ENCODE measurements at regions not wholly inside any gene's neighbourhood (a gene's known extent, or its start where the extent isn't known, plus 50 kb on each side); places are given as distances from the start of the nearest gene placed in this dataset.

DNA sequence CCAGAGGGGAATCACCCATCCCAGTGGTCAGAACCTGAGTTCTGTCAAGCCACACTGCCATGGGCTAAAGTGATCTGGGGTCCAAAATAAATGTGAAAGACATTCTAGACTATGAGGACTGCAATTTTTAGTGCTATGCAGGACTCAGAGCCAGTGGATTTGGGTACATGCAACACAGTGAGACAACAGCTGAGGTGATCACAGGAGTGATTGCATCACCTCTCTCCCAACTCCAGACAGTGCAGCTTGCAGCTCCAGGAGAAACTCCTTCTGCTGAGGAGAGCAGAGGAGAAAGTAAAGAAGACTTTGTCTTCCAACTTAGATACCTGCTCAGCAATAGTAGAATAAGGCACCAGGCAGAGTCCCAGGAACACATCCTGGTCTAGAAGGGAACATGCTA lies 682.0 kb upstream of the POT1 start:
- no peak for ATAC-seq (ENCODE audit: insufficient read depth, low FRiP score)
- Histone ChIP-seq H3K9me3 (ENCODE audit: control insufficient read depth in 4 of 4, insufficient read depth in 3 of 4, low read length in 3 of 4) (peaks cover 0 to 6% (median 2%) of the 10 kb centered on the region in 4 donors), H3K9ac (ENCODE audit: insufficient read depth in 1 of 2, low read length in 2 of 2) (no peak overlapping the region)

GRCh38 chr7:125606671-125607070 lies 677.0 kb upstream of the POT1 start:
- no peak overlapping the region for H3K4me3 ChIP-seq
- H3K9me3 ChIP-seq (ENCODE audit: control insufficient read depth in 4 of 4, insufficient read depth in 3 of 4, low read length in 3 of 4), result peaks cover 0 to 3% (median 1%) of the 10 kb centered on the region in 4 donors
- no peak overlapping the region for H3K9ac ChIP-seq (ENCODE audit: insufficient read depth in 1 of 2, low read length in 2 of 2)
- H3K4me1 ChIP-seq (ENCODE audit: control insufficient read depth in 5 of 5, insufficient read depth in 5 of 5, low read length in 5 of 5), result no peaks in the 10 kb centered on the region
- no peaks in the 10 kb centered on the region for H3K36me3 ChIP-seq (ENCODE audit: control insufficient read depth in 4 of 4, insufficient read depth in 4 of 4, low read length in 4 of 4)
- ATAC-seq (ENCODE audit: insufficient read depth, low FRiP score) (no peak), DNase-seq (no peak)
- 67% methylated on average over 3 of the region's 3 CpGs for WGBS, 2 donors
- no peak overlapping the region for H3K27ac ChIP-seq (ENCODE audit: low read depth in 1 of 2, low read length in 1 of 2)
- TF ChIP-seq, protein P1, sequence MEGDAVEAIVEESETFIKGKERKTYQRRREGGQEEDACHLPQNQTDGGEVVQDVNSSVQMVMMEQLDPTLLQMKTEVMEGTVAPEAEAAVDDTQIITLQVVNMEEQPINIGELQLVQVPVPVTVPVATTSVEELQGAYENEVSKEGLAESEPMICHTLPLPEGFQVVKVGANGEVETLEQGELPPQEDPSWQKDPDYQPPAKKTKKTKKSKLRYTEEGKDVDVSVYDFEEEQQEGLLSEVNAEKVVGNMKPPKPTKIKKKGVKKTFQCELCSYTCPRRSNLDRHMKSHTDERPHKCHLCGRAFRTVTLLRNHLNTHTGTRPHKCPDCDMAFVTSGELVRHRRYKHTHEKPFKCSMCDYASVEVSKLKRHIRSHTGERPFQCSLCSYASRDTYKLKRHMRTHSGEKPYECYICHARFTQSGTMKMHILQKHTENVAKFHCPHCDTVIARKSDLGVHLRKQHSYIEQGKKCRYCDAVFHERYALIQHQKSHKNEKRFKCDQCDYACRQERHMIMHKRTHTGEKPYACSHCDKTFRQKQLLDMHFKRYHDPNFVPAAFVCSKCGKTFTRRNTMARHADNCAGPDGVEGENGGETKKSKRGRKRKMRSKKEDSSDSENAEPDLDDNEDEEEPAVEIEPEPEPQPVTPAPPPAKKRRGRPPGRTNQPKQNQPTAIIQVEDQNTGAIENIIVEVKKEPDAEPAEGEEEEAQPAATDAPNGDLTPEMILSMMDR (IDR thresholded peaks at IDR 0.05; ENCODE audit: control extremely low read depth, extremely low read depth), result no peak
- H3K27me3 ChIP-seq (ENCODE audit: control insufficient read depth in 3 of 3, insufficient read depth in 3 of 3, low read length in 2 of 3), result no peaks in the 10 kb centered on the region

More for the DNA sequence above, 682.0 kb upstream of the POT1 start:
- H3K27me3 ChIP-seq (ENCODE audit: control insufficient read depth in 3 of 3, insufficient read depth in 3 of 3, low read length in 2 of 3), result no peaks in the 10 kb centered on the region
- DNase-seq, result no peak
- H3K4me1 ChIP-seq (ENCODE audit: control insufficient read depth in 5 of 5, insufficient read depth in 5 of 5, low read length in 5 of 5), result no peaks in the 10 kb centered on the region
- H3K36me3 ChIP-seq (ENCODE audit: control insufficient read depth in 4 of 4, insufficient read depth in 4 of 4, low read length in 4 of 4), result no peaks in the 10 kb centered on the region
- H3K4me3 ChIP-seq, result no peak overlapping the region
- TF ChIP-seq, protein P1 (IDR thresholded peaks at IDR 0.05; ENCODE audit: control extremely low read depth, extremely low read depth), result no peak
- H3K27ac ChIP-seq (ENCODE audit: low read depth in 1 of 2, low read length in 1 of 2), result no peak overlapping the region

- no peak overlapping the region for H3K4me3 ChIP-seq
- H3K36me3 ChIP-seq (ENCODE audit: control insufficient read depth in 4 of 4, insufficient read depth in 4 of 4, low read length in 4 of 4), result no peaks in the 10 kb centered on the region
- H3K9me3 ChIP-seq (ENCODE audit: control insufficient read depth in 4 of 4, insufficient read depth in 3 of 4, low read length in 3 of 4), result no peaks in the 10 kb centered on the region
- no peaks in the 10 kb centered on the region for H3K4me1 ChIP-seq (ENCODE audit: control insufficient read depth in 5 of 5, insufficient read depth in 5 of 5, low read length in 5 of 5)
- 72 to 77% methylated on average over 2 of the region's 2 CpGs for WGBS, 2 donors
- DNase-seq, result no peak
- H3K27me3 ChIP-seq (ENCODE audit: control insufficient read depth in 3 of 3, insufficient read depth in 3 of 3, low read length in 2 of 3), result no peaks in the 10 kb centered on the region
- no peak overlapping the region for H3K9ac ChIP-seq (ENCODE audit: insufficient read depth in 1 of 2, low read length in 2 of 2)
- H3K27ac ChIP-seq (ENCODE audit: low read depth in 1 of 2, low read length in 1 of 2), result no peak overlapping the region
- TF ChIP-seq, protein P1 (IDR thresholded peaks at IDR 0.05; ENCODE audit: control extremely low read depth, extremely low read depth), result no peak
- ATAC-seq (ENCODE audit: insufficient read depth, low FRiP score), result no peak
Observed at GRCh38 chr7:125605241-125605640, 675.6 kb upstream of the POT1 start.

DNA sequence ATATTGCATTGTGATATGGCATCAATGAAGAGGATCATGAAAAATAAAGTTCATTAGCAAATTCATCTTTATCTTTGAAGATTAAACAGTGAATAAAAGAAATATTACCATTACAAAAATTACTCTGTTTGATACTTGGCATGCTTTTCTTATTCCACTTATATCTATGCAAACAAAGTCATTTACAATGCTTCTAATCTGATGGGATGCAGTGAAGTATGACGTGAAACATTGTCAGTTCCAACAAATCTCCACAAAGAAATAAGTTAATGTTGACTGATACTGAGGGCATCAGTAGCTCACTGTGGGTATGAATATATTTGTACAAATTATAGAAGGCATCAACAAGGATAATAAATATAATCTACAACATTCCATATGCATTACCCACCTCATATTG lies 672.8 kb upstream of the POT1 start:
- H3K27ac ChIP-seq (ENCODE audit: low read depth in 1 of 2, low read length in 1 of 2), result no peak overlapping the region
- ATAC-seq (ENCODE audit: insufficient read depth, low FRiP score) (no peak), DNase-seq (no peak)
- no peaks in the 10 kb centered on the region for H3K36me3 ChIP-seq (ENCODE audit: control insufficient read depth in 4 of 4, insufficient read depth in 4 of 4, low read length in 4 of 4)
- TF ChIP-seq, protein P1 (IDR thresholded peaks at IDR 0.05; ENCODE audit: control extremely low read depth, extremely low read depth), result no peak
- H3K9ac ChIP-seq (ENCODE audit: insufficient read depth in 1 of 2, low read length in 2 of 2), result no peak overlapping the region
- H3K4me1 ChIP-seq (ENCODE audit: control insufficient read depth in 5 of 5, insufficient read depth in 5 of 5, low read length in 5 of 5), result no peaks in the 10 kb centered on the region
- H3K4me3 ChIP-seq, result no peak overlapping the region
- 68 to 89% methylated on average over 1 of the region's 1 CpG for WGBS, 2 donors
- H3K9me3 ChIP-seq (ENCODE audit: control insufficient read depth in 4 of 4, insufficient read depth in 3 of 4, low read length in 3 of 4), result no peaks in the 10 kb centered on the region
- H3K27me3 ChIP-seq (ENCODE audit: control insufficient read depth in 3 of 3, insufficient read depth in 3 of 3, low read length in 2 of 3), result no peaks in the 10 kb centered on the region

Measured in lung (tissue), 11 donors.